ENCODE measurements at regions not wholly inside any gene's neighbourhood (a gene's known extent, or its start where the extent isn't known, plus 50 kb on each side); places are given as distances from the start of the nearest gene placed in this dataset.

DNA sequence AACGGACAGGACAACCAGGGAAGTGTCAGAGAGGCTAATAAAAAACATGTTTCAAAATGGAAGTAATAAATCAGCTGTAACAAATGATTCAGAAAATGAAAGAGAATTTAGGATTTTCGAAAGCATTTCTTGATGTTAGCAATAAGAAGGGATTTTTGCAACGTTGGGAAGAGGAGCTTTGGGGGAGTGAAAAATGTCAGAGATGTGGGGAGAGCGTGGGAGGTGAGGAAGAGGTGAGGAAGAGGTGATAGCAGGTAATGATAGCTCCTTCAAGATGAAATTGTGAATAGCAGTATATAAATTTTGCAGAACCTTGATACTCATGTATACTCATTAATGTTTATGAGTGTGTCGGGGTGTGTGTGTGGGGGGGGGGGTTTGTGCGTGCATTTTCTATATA is 76.2 kb upstream of the COX10 start:
- DNase-seq (ENCODE audit: low spot score): no peak

DNA sequence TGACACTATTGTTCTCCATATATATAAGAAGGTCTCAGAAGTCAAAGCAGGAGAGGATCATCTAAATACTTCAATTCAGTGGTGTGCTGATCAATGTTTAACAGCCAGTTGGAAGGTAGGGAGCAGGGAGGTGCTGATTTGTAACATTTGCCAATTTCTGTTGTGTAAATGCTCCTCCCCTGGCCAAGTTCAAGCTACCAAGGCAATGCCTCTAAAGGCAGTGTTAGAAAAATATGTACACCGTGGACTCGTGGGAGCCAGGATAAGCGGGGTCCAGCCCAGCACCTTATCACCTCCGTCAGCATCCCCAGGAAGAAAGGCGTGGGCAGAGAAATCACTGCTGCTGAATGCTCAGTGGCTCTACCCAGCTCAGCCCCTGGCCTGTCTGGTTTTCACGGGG is 75.3 kb upstream of the COX10 start:
- no peak for DNase-seq (ENCODE audit: low spot score)

DNA sequence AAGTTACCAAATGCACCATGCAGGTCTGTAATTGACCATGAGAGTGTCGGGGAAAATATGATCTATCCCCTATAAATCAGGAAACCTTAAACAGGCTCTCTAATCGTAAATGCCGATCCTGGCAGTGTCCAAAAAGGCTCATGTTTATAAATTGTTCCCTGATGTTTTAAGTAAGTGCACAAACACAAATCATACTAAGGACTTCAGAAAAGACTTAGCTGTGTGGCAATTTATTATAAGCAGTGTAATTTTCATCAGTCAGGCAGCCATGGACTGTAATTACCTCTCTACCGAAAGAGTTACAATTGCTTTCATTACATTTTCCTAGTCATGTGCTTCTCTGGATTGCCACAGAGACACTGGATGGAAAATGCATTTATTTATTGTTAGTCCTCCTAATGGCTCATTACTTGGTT is 73.4 kb upstream of the COX10 start:
- DNase-seq (ENCODE audit: low spot score): peak; percentile 30

DNA sequence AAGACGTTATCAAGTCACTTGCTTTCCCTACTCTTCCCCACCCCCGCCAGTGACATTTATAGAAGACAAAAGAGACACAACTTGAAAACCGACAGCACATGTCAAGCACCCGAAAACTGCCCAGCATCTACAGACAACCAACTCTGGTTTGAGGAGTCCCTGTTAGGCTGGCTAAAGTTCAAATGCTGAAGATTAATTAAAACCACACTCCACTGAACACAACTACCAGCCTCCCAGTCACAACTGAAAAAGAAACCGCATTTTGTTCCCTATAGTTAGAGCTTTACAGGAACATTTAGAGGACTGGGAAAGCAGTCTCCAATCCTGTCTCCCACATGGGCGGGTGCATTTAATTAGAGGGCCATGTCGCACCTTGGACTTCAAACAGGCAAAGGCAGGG is 73.0 kb upstream of the COX10 start:
- peak; percentile 30 for DNase-seq (ENCODE audit: low spot score)

DNA sequence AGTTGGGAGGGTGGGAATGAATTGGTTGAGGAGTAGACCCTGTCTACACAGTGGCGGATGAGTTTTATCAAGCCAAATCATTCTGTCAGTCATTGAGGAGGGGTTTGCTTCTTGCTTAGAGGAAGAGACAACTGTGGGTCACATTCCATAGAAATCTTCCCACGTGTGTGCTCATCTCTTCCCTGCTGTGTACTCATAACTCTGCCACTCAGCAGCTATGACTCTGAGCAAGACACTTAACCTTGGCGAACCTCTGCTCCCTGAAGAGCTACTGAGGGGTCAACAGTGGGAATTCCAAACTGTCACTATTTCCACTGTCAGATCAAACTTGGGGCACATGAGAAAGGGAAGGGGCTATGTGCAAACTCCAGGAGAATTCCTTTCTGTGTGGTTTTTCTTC is 72.6 kb upstream of the COX10 start:
- peak; percentile 24 for DNase-seq (ENCODE audit: low spot score)

DNA sequence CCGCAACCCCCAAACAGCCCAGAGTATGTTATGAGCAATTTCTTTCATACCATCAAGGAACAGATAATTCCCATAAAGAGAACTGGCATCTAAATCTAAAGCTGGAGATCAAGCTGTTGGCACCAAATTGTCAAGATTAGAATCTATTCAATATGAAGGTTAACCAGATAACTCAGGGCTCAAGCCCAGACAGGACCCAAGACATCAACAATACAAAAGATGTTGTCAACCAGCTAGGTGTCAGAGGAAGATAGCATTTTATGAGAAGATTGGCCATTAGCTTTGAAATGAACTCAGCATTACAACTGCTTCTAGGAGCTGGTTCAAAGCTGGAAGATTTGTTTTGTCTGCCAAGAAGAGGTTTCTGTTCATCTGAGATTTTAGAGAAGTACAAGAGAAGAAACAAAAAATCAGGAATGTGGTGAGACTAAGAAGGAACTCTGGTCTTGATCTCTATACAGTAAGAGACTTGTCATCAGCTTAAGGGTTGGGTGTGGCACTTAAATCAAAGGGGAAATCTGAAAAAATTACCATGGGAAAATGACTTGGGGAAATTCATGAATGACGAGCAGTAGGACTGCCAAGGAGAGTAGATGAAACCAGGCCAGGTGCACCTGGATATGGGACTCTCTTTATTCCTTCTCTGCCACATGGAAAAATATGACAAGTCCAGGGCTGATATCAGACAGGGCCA is 64.2 kb upstream of the COX10 start:
- no peak for DNase-seq (ENCODE audit: low spot score)

DNA sequence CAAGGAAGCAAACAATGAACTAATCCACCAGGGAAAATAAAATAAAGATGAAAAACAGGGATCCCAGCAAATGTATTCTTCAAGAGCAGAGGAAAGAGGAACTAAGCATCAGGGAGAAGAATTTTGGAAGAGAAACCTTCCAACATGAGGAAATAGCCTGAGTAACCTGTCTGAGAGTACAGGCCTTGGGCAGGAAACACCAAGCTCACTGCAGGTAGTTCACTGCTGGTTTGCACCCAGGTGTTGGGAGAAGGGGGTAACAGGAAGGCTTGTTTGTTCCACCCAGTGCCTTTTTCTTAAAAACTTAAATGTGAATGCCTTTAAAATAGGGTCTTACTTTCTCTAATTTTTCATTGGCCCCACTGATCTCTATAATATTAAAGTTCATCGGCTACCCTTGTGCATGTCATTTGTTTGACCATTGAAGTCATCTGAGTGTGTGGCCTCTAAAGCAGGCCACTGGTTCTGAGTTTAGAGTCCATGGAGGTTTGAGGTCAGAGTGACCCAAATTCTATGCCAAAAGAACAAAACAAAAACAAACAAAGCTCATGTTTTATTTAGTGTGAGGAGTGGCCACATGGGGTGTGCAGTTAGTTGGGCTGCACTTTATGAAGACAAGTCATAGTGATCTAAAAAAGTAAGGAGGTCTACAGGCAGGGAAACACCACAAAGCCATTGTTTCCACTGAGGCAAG is 62.9 kb upstream of the COX10 start:
- no peak for DNase-seq (ENCODE audit: low spot score)

DNA sequence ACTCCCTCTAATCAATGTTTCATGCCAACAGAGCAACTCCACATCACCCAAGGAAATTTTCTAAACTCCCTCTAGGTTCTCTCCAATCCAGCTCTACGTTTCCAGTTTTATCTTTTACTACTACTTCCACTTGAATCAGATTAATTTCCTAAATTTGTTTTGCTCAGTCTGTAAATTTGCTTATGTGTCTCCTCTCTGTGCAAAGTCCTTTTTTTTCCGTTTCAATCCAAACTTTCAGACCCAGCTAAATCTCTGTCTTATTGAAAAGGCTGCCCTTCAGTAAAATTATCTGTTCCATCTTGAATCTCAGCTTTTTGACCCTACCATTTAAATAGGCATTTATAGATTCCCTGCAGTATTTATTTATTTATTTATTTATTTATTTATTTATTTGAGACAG is 61.4 kb upstream of the COX10 start:
- DNase-seq (ENCODE audit: low spot score): no peak

DNA sequence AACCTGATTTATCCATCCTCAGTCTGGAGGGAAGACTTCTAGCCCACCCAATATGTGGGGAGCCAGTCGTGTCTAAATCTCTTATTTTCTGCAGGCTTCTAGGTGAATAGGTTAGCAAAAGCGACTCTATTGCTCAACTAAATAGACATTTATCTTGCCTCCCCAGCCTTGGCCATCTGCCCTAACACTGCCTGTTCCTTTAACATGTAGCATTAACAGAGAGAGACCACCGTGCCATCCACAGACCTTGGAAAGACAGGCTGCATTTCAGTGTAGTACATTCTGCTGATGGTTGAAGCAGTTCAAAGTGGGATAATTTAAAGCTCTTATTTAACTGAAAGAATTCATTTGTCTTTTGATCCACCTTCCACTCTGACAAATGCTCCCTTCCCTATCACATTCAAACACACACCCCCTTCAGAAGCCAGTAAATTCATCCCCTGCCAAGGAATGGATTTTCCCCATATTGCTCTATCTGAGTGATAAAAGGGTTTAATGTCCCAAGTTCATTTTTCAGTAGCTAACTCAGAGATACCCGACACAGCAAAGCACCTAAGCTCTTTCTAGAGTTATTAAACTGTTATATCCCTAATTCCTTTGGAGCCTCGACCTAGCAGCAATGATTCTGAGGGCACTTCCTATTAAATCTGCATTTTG is 58.1 kb upstream of the COX10 start:
- DNase-seq (ENCODE audit: low spot score): no peak

DNA sequence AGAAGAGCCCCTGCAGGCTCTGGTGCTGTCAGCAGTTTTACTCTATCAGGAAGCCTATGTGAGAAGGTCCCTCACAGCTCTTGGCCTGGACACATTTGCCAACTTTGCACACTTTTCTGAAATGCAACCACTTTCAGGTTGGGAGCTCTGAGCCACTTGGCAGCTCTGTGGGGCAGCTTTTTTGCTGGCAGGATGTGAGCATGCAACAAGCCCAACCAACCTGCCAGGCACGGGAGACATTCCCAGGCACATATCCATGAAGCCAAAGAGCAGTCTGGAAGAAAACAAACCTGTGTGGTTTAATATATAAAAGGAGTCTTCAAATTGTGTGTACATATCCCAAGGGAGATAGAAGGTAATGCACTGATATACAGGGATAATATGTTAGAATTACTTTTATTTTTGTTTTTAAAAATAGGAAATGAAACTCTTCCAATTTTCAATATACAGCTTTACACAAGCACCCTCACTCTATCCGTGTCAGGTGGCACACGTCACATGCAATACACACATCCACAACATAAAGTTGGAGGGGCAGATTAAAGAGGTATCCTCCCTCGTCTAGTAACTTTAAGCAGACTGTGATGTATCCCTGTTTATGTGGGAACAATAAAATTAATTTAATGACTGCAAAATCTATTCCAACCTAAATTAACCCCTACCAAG is 57.4 kb upstream of the COX10 start:
- no peak for DNase-seq (ENCODE audit: low spot score)

DNA sequence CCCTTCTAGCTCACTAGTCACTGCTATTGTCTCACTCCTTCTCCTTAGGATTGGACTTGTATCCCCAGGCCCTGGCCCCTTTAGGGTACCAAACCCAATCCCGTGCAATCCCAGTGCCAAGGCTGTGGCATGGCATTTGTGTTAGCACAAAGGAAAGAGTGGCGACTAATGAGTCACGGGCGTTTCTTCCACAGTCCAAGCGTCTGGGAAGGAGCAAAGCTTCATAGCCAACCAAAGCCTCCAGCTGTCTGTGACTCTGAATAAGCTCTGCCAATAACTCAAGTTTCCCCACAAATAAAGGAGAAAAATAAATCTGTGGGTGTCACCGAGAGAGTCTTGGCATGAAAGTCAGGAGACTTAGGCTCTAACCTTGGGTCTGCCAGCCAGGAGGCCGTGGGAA is 54.6 kb upstream of the COX10 start:
- no peak for DNase-seq (ENCODE audit: low spot score)

DNA sequence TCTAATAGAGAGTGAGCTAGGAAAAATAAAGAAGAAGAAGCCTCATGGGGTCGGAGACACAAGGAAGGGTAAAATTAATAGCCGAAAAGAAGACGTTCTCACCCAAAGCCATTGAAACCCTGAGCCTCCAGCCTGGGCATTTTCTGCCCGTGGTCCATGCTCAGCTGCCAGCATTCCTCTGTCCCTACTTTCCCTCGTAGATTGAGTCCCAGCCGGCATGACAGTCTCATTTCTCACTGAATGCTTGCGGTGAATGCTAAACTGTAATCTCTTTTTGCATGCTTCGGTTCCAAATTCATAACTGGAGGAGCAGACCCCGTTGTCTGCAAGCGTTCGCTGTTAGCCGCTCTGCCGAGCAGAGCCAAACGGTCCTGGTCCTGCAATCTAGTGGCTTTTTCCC is 54.0 kb upstream of the COX10 start:
- DNase-seq (ENCODE audit: low spot score): no peak

DNA sequence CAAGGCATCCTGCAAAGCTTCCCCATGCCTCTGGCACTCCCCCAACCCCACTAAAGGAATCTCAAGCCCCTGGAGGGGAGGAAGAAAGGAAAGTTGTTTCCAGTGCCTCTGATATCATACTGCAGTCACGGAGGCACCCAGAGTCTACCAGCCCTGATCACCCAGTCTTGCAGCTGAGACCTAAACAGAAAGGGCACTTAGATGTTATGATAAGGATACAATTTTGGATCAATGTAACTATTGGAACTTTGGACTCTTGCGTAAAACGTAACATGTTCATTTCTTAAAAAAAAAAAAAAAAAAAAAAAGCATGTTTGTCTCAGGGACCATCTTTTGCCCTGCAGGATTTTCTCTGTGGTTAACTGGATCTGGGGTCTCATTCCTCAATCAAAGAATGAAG is 52.4 kb upstream of the COX10 start:
- DNase-seq (ENCODE audit: low spot score): no peak

DNA sequence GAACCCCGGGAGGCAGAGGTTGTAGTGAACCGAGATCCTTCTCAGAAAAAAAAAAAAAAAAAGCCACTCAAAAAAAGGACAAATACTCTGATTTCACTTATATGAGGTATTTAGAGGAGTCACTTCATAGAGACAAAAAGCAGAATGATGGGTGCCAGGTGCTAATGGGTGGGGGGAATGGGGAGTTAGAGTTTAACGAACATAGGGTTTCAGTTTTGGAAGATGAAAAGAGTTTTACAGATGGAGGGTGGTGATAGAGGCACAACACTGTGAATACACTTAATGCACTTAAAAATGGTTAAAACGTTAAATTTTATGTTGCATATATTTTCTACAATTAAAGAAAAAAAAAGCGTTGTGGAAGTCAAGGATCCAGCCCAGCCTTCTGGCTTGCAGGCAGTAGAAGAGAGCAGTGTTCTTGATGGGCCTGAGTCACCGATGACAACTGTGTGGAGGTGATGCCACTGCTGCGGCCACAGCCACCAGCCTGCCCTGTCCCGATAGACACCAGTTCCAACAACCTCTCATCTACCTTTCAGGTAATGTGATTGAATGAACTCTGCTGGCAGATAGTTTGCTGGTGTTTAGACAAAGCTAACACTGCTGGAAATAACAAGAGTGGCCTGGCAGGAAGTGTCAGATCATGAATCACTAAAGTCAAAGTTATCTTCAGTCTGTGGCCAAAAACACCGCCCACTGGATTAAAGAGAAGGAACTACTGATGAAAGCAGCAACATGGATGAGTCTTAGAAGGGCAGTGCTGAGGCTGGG is 49.9 kb upstream of the COX10 start:
- peak; percentile 31 for DNase-seq (ENCODE audit: low spot score)

Measured in AG20443 (cell line).